Astrocyte of the cerebellum (primary cell): ENCODE measurements at regions not wholly inside any gene's neighbourhood (a gene's known extent, or its start where the extent isn't known, plus 50 kb on each side); places are given as distances from the start of the nearest gene placed in this dataset.

Experiments
- DNase-seq: peaks from one replicate; pipeline ENCODE4 v3.0.0-alpha.2; 2011; ENCODE audit warnings: low read depth
- H3K4me3 ChIP-seq: 2 replicates; pipeline ENCODE4 v1.5.1; 2011; ENCODE audit warnings: mild to moderate bottlenecking, low read depth, low read length, moderate library complexity
- CTCF ChIP-seq: IDR thresholded peaks from 2 replicates; pipeline ENCODE4 v1.5.1; 2012; ENCODE audit warnings: low read length, low read depth, moderate library complexity, mild to moderate bottlenecking; ENCODE audit errors: missing control alignments
- in situ Hi-C: cut with HindIII; loops from 2 replicates; pipeline ENCODE4 v1.10.0; 2017; ENCODE audit warnings: low sequenced_read_pairs

- H3K4me3 ChIP-seq = no peak overlapping the region
- in situ Hi-C loops = no loop called here
- DNase-seq = peak; percentile 6
- TF ChIP-seq CTCF = no peak
Measured at GRCh38 chr2:236637686-236638569, 68.3 kb downstream of the ACKR3 start.

GRCh38 chr2:236638707-236639106 is 69.1 kb downstream of the ACKR3 start:
- DNase-seq = no peak
- TF ChIP-seq CTCF = no peak
- in situ Hi-C loops = no loop called here
- no peak overlapping the region for H3K4me3 ChIP-seq

GRCh38 chr2:236639461-236640235 is 70.0 kb downstream of the ACKR3 start:
- in situ Hi-C loops = no loop called here
- H3K4me3 ChIP-seq = no peak overlapping the region
- TF ChIP-seq CTCF = no peak
- no peak for DNase-seq

GRCh38 chr2:236641051-236641726 is 71.6 kb downstream of the ACKR3 start:
- in situ Hi-C loops = no loop called here
- no peak overlapping the region for H3K4me3 ChIP-seq
- no peak for DNase-seq
- TF ChIP-seq CTCF = no peak

DNA sequence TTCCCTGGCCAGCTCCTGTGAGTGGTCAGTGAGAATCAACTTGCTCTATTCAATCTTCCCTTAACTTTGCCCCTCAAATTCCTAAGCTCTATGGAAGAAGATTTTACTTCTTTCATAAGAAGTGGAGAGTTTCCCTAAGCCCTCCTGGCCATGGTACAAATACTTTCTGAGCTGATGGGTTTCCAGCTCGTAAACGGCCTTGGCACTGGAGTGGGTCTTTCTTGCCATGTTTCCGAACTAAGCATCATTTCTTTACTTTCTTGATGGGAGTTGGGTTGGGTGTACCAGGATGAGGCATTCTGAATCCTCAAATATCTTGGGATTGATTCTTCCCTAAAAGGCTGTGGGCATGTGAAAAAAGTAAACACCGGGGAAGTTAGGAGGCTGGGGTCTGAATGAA is 72.5 kb downstream of the ACKR3 start:
- H3K4me3 ChIP-seq = no peak overlapping the region
- no peak for TF ChIP-seq CTCF
- in situ Hi-C loops = no loop called here
- no peak for DNase-seq

DNA sequence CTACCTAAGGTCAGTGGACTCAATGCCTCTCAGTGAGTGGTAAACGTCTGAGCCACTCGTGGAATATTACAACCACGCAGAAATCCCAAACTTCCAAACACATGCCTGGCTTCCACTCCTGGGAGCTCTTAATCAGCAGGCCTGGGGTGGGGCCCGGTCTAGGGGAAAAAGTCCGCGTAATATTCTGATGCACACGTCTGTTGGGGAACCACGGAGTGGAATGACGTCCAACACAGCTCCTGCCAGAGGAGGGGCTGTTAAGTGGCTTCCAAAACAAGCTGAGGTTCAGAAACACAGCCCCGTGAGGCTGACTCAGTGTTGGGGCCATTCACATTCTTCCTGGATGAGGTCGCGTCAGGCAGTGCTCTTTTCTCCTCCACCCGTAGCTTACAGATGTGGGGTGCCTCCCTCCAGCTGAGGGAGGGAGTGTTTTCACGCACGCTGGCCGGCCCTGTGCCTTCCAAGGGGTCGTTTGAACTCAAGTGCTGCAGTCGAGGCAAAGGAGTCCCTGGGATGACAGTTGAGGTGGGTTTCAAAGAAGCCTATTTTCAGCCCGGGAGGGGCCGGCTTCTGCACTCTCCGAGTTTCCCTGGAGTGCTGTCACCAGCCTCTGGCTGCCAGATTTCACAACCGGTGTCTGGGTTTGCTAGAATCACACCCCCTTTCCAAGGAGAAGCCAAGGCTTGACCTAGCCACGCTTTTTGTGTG is 73.1 kb downstream of the ACKR3 start:
- peak; percentile 98 for DNase-seq
- H3K4me3 ChIP-seq = no peak overlapping the region
- in situ Hi-C loops = no loop called here
- peak; percentile 4 for TF ChIP-seq CTCF
